Uterus (tissue), 3 donors: ENCODE measurements at regions not wholly inside any gene's neighbourhood (a gene's known extent, or its start where the extent isn't known, plus 50 kb on each side); places are given as distances from the start of the nearest gene placed in this dataset.

Experiments used
- DNase-seq, 2 donors: peaks; one replicate each; pipeline ENCODE4 v3.0.0-alpha.2; 2019 to 2020
- H3K27ac ChIP-seq, 2 donors: fragments of 200-600 bp; sonication (generic); 1 replicate in 1 of 2; 2 replicates in 1 of 2; pipeline ENCODE4 v1.5.1; 2016 to 2018
- H3K27me3 ChIP-seq, 2 donors: fragments of 200-600 bp; sonication (generic); one replicate each; pipeline ENCODE4 v1.5.1; 2018 to 2019; ENCODE audit warnings: control low read depth in 1 of 2
- H3K36me3 ChIP-seq, 2 donors: fragments of 200-600 bp; sonication (generic); one replicate each; pipeline ENCODE4 v1.5.1; 2019; ENCODE audit warnings: control low read depth in 1 of 2
- H3K4me1 ChIP-seq, 2 donors: fragments of 200-600 bp; sonication (generic); one replicate each; pipeline ENCODE4 v1.5.1; 2018 to 2019; ENCODE audit warnings: control low read depth in 1 of 2
- H3K4me3 ChIP-seq, 2 donors: fragments of 200-600 bp; sonication (generic); 1 replicate in 1 of 2; 2 replicates in 1 of 2; pipeline ENCODE4 v1.5.1; 2018 to 2019; ENCODE audit warnings: mild to moderate bottlenecking in 1 of 2
- H3K9me3 ChIP-seq, 2 donors: fragments of 200-600 bp; sonication (generic); one replicate each; pipeline ENCODE4 v1.5.1; 2019; ENCODE audit warnings: control low read depth in 1 of 2
- POLR2A ChIP-seq, 2 donors: fragments of 450-650 bp; IDR thresholded peaks; one replicate each; pipeline ENCODE4 v1.6.1; 2016; ENCODE audit warnings: antibody characterized with exemption in 2 of 2, mild to moderate bottlenecking in 1 of 2, moderate library complexity in 1 of 2
- intact Hi-C: fragments of 100-400 bp; cut with DNase I; formaldehyde crosslinking; loops from one replicate; pipeline ENCODE4 v1.15.1; 2023; ENCODE audit warnings: low total_unique reads
- TF ChIP-seq, protein P1 (sequence below), 4 experiments: fragments of 200-600 bp in 2 of 4; fragments of 450-650 bp in 2 of 4; sonication (generic) in 2 of 4; IDR thresholded peaks; one replicate each; pipeline ENCODE4 v1.5.1; 2016 to 2019; ENCODE audit warnings: antibody characterized with exemption in 4 of 4, mild to moderate bottlenecking in 2 of 4, moderate library complexity in 1 of 4
- donor health status: DM: yes; HTN: yes; CAD: no.

DNA sequence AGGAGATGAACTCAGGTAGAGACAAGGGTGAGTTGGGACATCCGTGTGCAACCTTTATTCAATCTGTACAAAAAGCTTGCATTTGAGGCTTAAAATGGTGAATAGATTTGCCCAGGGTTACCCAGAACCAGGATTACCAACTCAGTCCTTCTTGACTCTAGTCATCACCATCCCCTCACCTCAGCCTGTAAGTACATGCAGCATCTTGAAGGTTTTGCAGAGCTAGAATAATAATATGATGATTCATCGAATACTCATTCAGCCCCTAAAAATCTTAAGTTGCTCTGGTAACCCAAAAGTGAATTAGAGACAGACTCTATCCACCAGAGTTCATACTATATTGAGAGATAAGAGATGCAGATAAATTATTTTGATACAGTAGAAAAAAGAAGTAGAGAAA, 90.3 kb downstream of the NKX2-1 start:
- Histone ChIP-seq H3K27ac (no peak overlapping the region), H3K9me3 (no peaks in the 10 kb centered on the region), H3K36me3 (no peaks in the 10 kb centered on the region), H3K27me3 (no peaks in the 10 kb centered on the region), H3K4me1 (no peaks in the 10 kb centered on the region), H3K4me3 (no peak overlapping the region)
- no peak for TF ChIP-seq POLR2A (IDR thresholded peaks at IDR 0.05)
- TF ChIP-seq, protein P1, sequence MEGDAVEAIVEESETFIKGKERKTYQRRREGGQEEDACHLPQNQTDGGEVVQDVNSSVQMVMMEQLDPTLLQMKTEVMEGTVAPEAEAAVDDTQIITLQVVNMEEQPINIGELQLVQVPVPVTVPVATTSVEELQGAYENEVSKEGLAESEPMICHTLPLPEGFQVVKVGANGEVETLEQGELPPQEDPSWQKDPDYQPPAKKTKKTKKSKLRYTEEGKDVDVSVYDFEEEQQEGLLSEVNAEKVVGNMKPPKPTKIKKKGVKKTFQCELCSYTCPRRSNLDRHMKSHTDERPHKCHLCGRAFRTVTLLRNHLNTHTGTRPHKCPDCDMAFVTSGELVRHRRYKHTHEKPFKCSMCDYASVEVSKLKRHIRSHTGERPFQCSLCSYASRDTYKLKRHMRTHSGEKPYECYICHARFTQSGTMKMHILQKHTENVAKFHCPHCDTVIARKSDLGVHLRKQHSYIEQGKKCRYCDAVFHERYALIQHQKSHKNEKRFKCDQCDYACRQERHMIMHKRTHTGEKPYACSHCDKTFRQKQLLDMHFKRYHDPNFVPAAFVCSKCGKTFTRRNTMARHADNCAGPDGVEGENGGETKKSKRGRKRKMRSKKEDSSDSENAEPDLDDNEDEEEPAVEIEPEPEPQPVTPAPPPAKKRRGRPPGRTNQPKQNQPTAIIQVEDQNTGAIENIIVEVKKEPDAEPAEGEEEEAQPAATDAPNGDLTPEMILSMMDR (IDR thresholded peaks at IDR 0.05): no peak
- DNase-seq: no peak
- intact Hi-C loops: no loop called here

- TF ChIP-seq POLR2A (IDR thresholded peaks at IDR 0.05): no peak
- TF ChIP-seq, protein P1 (IDR thresholded peaks at IDR 0.05): no peak
- H3K36me3 ChIP-seq: no peaks in the 10 kb centered on the region
- H3K4me3 ChIP-seq: no peak overlapping the region
- H3K27me3 ChIP-seq: no peaks in the 10 kb centered on the region
- no peak for DNase-seq
- H3K27ac ChIP-seq: no peak overlapping the region
- no peaks in the 10 kb centered on the region for H3K4me1 ChIP-seq
- intact Hi-C loops: no loop called here
- no peaks in the 10 kb centered on the region for H3K9me3 ChIP-seq
Measured at GRCh38 chr14:36428350-36428749, 91.7 kb downstream of the NKX2-1 start.

DNA sequence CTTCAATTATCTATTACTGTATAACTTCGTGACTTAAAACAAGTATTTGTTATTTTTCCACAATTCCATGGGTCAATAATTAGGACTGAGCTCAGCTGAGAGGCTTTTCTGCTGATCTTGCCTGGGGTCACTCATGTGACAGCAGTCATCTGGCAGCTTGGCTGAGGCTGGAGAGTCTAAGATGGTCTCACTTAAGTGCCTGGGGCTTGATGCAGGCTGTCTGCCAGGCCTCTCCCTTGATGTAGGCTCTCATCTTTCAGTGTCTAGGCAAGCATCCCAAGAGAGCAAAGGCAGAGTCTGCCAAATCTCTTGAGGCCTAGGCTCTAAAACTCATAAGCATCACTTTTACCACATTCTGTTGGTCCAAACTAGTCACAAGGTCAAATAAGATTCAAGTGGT, 93.2 kb downstream of the NKX2-1 start:
- Histone ChIP-seq H3K27ac (no peak overlapping the region), H3K4me1 (no peaks in the 10 kb centered on the region), H3K9me3 (no peaks in the 10 kb centered on the region), H3K36me3 (no peaks in the 10 kb centered on the region), H3K27me3 (no peaks in the 10 kb centered on the region), H3K4me3 (no peak overlapping the region)
- no peak for DNase-seq
- intact Hi-C loops: no loop called here
- TF ChIP-seq POLR2A (IDR thresholded peaks at IDR 0.05): no peak
- TF ChIP-seq, protein P1 (IDR thresholded peaks at IDR 0.05): no peak

DNA sequence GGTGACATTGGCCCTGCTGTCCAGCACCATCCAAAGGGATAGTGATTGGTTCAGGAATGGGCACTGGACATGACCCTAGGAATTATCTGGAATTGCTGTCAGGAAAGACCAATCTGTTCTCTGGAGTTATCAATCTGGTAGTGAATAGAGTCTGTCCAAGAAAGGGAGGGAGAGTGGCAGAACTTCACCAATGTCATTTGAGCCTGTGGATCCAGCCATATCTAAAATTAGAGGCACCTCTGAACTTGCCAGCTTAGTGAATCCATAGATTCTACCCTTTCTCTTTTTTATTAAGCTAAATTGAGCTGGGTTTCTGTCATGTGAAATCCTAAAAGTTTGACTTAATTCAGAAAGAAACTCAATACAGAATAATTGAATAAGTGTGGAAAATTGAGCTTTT, 93.9 kb downstream of the NKX2-1 start:
- no peaks in the 10 kb centered on the region for H3K36me3 ChIP-seq
- H3K4me1 ChIP-seq: no peaks in the 10 kb centered on the region
- TF ChIP-seq POLR2A (IDR thresholded peaks at IDR 0.05): no peak
- TF ChIP-seq, protein P1 (IDR thresholded peaks at IDR 0.05): no peak
- H3K27ac ChIP-seq: no peak overlapping the region
- intact Hi-C loops: no loop called here
- no peaks in the 10 kb centered on the region for H3K27me3 ChIP-seq
- no peak for DNase-seq
- H3K9me3 ChIP-seq: no peaks in the 10 kb centered on the region
- H3K4me3 ChIP-seq: no peak overlapping the region

GRCh38 chr14:36424478-36425102, 95.4 kb downstream of the NKX2-1 start:
- no peak for DNase-seq
- Histone ChIP-seq H3K4me1 (no peaks in the 10 kb centered on the region), H3K4me3 (no peak overlapping the region), H3K9me3 (no peaks in the 10 kb centered on the region), H3K27ac (no peak overlapping the region), H3K36me3 (no peaks in the 10 kb centered on the region), H3K27me3 (no peaks in the 10 kb centered on the region)
- intact Hi-C loops: no loop called here
- no peak for TF ChIP-seq POLR2A (IDR thresholded peaks at IDR 0.05)
- TF ChIP-seq, protein P1 (IDR thresholded peaks at IDR 0.05): no peak
